Spleen (tissue), 11 donors: ENCODE measurements at regions not wholly inside any gene's neighbourhood (a gene's known extent, or its start where the extent isn't known, plus 50 kb on each side); places are given as distances from the start of the nearest gene placed in this dataset.

Source experiments
- DNase-seq: peaks from one replicate; pipeline ENCODE4 v3.0.0-alpha.2; 2020
- H3K27ac ChIP-seq, 8 donors: fragments of 200-600 bp; sonication (generic) in 7 of 8; 1 replicate in 4 of 8; 2 replicates in 4 of 8; pipeline versions ENCODE4 v1.5.0 to v1.8.0; 2016 to 2021; ENCODE audit warnings: inconsistent platforms in 4 of 8, mild to moderate bottlenecking in 4 of 8, moderate library complexity in 1 of 8
- H3K27me3 ChIP-seq, 7 donors: fragments of 200-600 bp; sonication (generic) in 6 of 7; replicated peaks in 1 of 7; 1 replicate in 4 of 7; 2 replicates in 3 of 7; pipeline versions ENCODE4 v1.5.0 to v1.8.0; 2016 to 2021; ENCODE audit warnings: inconsistent platforms in 3 of 7, mild to moderate bottlenecking in 1 of 7
- H3K36me3 ChIP-seq, 6 donors: fragments of 200-600 bp; sonication (generic) in 5 of 6; 1 replicate in 4 of 6; 2 replicates in 2 of 6; pipeline versions ENCODE4 v1.5.0 to v1.8.0; 2016 to 2021; ENCODE audit warnings: inconsistent platforms in 2 of 6
- H3K4me1 ChIP-seq, 6 donors: fragments of 200-600 bp; sonication (generic) in 5 of 6; 1 replicate in 3 of 6; 2 replicates in 3 of 6; pipeline versions ENCODE4 v1.5.0 to v1.8.0; 2016 to 2021; ENCODE audit warnings: inconsistent platforms in 3 of 6
- H3K4me3 ChIP-seq, 8 donors: fragments of 200-600 bp; sonication (generic) in 7 of 8; 1 replicate in 4 of 8; 2 replicates in 4 of 8; pipeline versions ENCODE4 v1.5.0 to v1.8.0; 2016 to 2021; ENCODE audit warnings: inconsistent platforms in 4 of 8, mild to moderate bottlenecking in 4 of 8, moderate library complexity in 2 of 8
- H3K9me3 ChIP-seq, 8 donors: fragments of 200-600 bp; sonication (generic) in 7 of 8; 1 replicate in 4 of 8; 2 replicates in 4 of 8; pipeline versions ENCODE4 v1.5.0 to v1.8.0; 2016 to 2021; ENCODE audit warnings: inconsistent platforms in 4 of 8
- CTCF ChIP-seq, 11 experiments: fragments of 200-600 bp in 7 of 11; fragments of 450-650 bp in 4 of 11; sonication (generic) in 4 of 11; IDR thresholded peaks in 8 of 11; conservative IDR thresholded peaks in 3 of 11; 1 replicate in 7 of 11; 2 replicates in 4 of 11; pipeline versions ENCODE4 v1.4.0 to v1.8.0; 2016 to 2021; ENCODE audit warnings: antibody characterized with exemption in 11 of 11, inconsistent platforms in 4 of 11, mild to moderate bottlenecking in 1 of 11
- POLR2A ChIP-seq, 3 donors: fragments of 450-650 bp; IDR thresholded peaks; one replicate each; pipeline ENCODE4 v1.5.1; 2017; ENCODE audit warnings: antibody characterized with exemption in 3 of 3, mild to moderate bottlenecking in 1 of 3
- POLR2AphosphoS5 ChIP-seq, 3 donors: sonication (generic); formaldehyde crosslinking; IDR thresholded peaks; one replicate each; pipeline ENCODE4 v1.5.1; 2017; ENCODE audit warnings: antibody characterized with exemption in 3 of 3
- WGBS, 5 donors: extraction: QIAGEN DNeasy Blood & Tissue Kit in 3 of 5; methylation state at CpG; one replicate each; pipeline versions ENCODE4 v1.1.5 to v1.1.7; 2013 to 2018; 5-methylcytosine and 5-hydroxymethylcytosine counted together
- intact Hi-C: fragments of 100-400 bp; cut with DNase I; formaldehyde crosslinking; loops from one replicate; pipeline ENCODE4 v1.15.0; 2023; ENCODE audit warnings: low total_unique reads
- donor health status: healthy with polysubstance abuse.
- donor health status: DM: no; HTN: no; CAD: no; lungs with moderate emphysema.
- donor health status: DM: no; HTN: no; CAD: no.
- donor health status: Bipolar disorder and iron deficiency.
- donor health status: healthy.
- donor health status: DM: no; HTN: no; CAD: no.
- donor health status: DM: yes; HTN: yes; CAD: no.

- DNase-seq = peak; percentile 67
- Histone ChIP-seq H3K9me3 (no peaks in the 10 kb centered on the region), H3K36me3 (no peaks in the 10 kb centered on the region), H3K27ac (no peak overlapping the region), H3K27me3 (peaks cover 0 to 11% (median 0%) of the 10 kb centered on the region in 7 donors), H3K4me3 (no peak overlapping the region), H3K4me1 (peaks cover 0 to 25% (median 3%) of the 10 kb centered on the region in 6 donors)
- WGBS, 5 donors = 91 to 98% (median 95%) methylated on average over 14 to 21 of the region's 21 CpGs
- intact Hi-C loops = no loop called here
- TF ChIP-seq POLR2A (IDR thresholded peaks at IDR 0.05) = no peak
- no peak for TF ChIP-seq CTCF (IDR thresholded peaks at IDR 0.05 in 8 of 11, conservative IDR thresholded peaks at IDR 0.05 in 3 of 11)
- no peak for TF ChIP-seq POLR2AphosphoS5 (IDR thresholded peaks at IDR 0.05)
Measured at GRCh38 chr2:128368437-128369107, 49.9 kb upstream of the HS6ST1 start.

- peak; percentile 72 for DNase-seq
- Histone ChIP-seq H3K27ac (peak overlapping the region in 3 of 8 donors; percentile 22 to 42 (median 25)), H3K36me3 (no peaks in the 10 kb centered on the region), H3K9me3 (no peaks in the 10 kb centered on the region), H3K27me3 (peaks cover 0 to 11% (median 0%) of the 10 kb centered on the region in 7 donors), H3K4me3 (no peak overlapping the region), H3K4me1 (peaks cover 0 to 31% (median 4%) of the 10 kb centered on the region in 6 donors)
- WGBS, 5 donors = 76 to 85% (median 84%) methylated on average over 10 to 12 of the region's 12 CpGs
- intact Hi-C loops = no loop called here
- TF ChIP-seq POLR2AphosphoS5 (IDR thresholded peaks at IDR 0.05) (no peak), POLR2A (IDR thresholded peaks at IDR 0.05) (no peak), CTCF (IDR thresholded peaks at IDR 0.05 in 8 of 11, conservative IDR thresholded peaks at IDR 0.05 in 3 of 11) (no peak)
Measured at GRCh38 chr2:128369108-128369555, 50.5 kb upstream of the HS6ST1 start.

- no peak overlapping the region for H3K4me3 ChIP-seq
- H3K4me1 ChIP-seq = peaks cover 0 to 31% (median 5%) of the 10 kb centered on the region in 6 donors
- 68 to 80% (median 70%) methylated on average over 11 to 17 of the region's 17 CpGs for WGBS, 5 donors
- no peaks in the 10 kb centered on the region for H3K9me3 ChIP-seq
- peak overlapping the region in 3 of 8 donors; percentile 22 to 42 (median 25) for H3K27ac ChIP-seq
- intact Hi-C loops = no loop called here
- H3K36me3 ChIP-seq = no peaks in the 10 kb centered on the region
- DNase-seq = peak; percentile 65
- TF ChIP-seq POLR2A (IDR thresholded peaks at IDR 0.05) (no peak), POLR2AphosphoS5 (IDR thresholded peaks at IDR 0.05) (no peak), CTCF (IDR thresholded peaks at IDR 0.05 in 8 of 11, conservative IDR thresholded peaks at IDR 0.05 in 3 of 11) (no peak)
- peaks cover 0 to 7% (median 0%) of the 10 kb centered on the region in 7 donors for H3K27me3 ChIP-seq
Measured at GRCh38 chr2:128369602-128370467, 51.2 kb upstream of the HS6ST1 start.
